ENCODE measurements at regions not wholly inside any gene's neighbourhood (a gene's known extent, or its start where the extent isn't known, plus 50 kb on each side); places are given as distances from the start of the nearest gene placed in this dataset.

DNA sequence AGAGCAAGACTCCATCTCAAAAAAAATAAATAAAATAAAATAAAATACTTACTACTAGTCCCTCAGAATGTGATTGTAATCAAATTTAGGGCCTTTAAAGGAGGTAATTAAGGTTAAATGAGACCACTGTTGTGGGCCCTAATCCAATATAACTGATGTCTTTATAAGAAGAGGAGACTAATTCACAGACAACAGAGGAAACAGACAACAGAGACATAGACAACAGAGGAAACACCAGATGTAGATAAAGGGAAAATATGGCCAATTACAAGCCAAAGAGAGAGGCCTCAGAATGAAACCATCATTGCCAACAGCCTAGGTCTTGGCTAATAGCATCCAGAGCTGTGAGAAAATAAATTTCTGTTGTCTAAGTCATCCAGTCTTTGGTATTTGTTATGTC, 669.0 kb upstream of the FOXG1 start:
- TF ChIP-seq POLR2A (IDR thresholded peaks at IDR 0.05; ENCODE audit: low read length) (no peak), GATA1 (IDR thresholded peaks at IDR 0.05; ENCODE audit: low read depth, low read length) (no peak)
